GM19240 (cell line): ENCODE measurements at regions not wholly inside any gene's neighbourhood (a gene's known extent, or its start where the extent isn't known, plus 50 kb on each side); places are given as distances from the start of the nearest gene placed in this dataset.
A peak's percentile ranks its signal among the peaks of the same experiment; 100 is the strongest.

Source experiments
- DNase-seq: peaks from one replicate; pipeline ENCODE4 v3.0.0; 2011; ENCODE audit warnings: low spot score; ENCODE audit not compliant: insufficient read length

DNA sequence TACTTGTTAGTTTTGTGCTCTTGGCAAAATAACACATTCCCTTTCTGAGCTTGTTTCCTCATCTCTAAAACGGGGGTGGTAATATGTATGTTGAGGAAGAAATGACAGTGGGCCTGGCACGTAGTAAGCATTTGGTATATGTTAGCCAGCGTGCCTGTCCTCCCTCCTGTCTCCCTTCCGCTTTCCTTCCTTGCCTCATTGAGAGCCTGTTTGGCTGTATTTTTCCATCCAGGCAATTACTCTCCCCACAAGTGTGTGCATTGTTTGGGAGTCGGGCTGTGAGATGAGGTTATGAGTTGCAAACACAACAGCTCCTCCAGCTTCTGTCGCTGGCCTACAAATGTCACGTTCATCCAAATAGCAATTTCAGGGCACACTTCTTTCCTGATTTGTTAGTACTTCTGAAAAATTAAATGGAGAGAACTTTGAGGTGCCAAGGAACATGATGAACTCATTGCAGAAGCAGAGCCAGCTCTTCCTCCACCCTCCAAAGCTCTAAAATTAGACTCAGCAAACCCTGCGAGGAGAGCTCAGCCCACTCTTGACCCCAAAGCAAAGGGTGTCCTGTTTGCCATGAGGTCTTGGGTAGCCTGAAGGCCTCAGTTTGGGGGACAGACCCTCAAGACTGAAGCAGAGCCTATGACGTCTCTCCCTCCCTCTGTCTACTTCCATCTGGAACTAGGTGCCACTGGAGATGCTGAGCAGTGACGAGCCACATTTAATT is 50.7 kb upstream of the TOX2 start:
- no peak for DNase-seq

DNA sequence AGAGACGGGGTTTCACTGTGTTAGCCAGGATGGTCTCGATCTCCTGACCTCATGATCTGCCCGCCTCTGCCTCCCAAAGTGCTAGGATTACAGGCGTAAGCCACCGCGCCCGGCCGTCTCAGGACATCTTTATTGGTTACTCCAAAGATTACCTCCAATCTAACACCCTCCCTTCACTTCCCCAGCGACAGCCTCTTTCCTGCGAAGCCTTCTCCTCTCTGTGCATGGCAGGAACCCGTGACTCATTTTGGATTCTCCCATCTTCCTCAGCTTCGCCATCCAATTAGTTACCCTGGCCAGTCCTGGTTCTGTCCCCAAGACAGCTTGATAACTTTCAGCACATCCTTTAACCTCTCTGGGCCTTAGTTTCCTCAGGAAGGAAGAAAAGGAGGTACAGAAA is 51.3 kb upstream of the TOX2 start:
- no peak for DNase-seq

DNA sequence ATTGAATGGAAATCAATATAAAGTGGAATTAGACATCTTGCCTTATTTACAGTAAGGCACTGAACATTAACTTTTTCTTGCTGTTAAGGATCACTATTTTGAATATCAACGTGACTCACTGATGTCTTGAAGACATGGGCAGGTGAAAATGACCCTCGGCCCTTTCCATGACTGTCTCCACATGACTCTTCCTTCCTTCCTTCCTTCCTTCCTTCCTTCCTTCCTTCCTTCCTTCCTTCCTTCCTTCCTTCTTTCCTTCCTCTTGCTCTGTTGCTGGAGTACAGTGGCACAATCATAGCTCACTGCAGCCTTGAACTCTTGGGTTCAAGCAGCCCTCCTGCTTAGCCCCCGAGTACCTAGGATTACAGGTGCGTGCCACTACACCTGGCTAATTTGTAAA is 52.2 kb upstream of the TOX2 start:
- DNase-seq: no peak

GRCh38 chr20:43859994-43860393 is 54.7 kb upstream of the TOX2 start:
- no peak for DNase-seq

DNA sequence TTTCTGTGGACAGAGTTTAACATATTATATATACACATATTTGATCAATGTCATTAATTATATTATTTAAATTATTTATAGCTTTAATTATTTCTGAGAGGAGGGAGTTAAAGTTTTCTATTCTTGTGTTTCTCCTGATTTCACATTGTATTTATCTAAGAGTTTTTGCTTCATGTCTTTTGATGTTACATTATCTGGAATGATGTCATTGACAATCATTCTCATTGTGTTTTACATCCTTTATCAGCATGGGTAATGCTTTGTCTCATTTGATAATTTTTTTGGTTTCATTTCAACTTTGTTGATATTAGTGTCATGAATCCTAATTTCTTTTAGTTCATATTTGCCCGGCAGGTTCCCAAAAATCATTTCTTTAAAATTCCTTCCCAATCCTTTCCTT is 56.7 kb upstream of the TOX2 start:
- DNase-seq: no peak

GRCh38 chr20:43857127-43857526 is 57.5 kb upstream of the TOX2 start:
- no peak for DNase-seq

DNA sequence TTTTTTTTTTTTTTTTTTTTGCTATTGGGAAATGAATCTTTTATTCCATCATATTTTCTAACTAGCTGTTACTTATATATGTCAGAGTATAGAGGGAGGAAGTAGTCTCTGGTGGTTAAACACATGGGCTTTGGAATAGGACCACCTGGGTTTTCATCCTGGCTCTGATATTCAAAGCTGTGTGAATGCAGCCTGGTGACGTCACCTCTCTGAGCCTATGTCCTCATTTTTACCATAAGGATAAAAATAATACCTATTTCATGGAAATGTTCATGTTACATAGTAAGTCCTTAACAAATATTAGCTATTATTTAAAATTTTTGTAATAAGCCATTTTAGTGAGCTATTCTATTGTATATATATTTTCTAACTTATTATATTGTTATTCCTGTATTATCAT is 58.8 kb upstream of the TOX2 start:
- DNase-seq: no peak

DNA sequence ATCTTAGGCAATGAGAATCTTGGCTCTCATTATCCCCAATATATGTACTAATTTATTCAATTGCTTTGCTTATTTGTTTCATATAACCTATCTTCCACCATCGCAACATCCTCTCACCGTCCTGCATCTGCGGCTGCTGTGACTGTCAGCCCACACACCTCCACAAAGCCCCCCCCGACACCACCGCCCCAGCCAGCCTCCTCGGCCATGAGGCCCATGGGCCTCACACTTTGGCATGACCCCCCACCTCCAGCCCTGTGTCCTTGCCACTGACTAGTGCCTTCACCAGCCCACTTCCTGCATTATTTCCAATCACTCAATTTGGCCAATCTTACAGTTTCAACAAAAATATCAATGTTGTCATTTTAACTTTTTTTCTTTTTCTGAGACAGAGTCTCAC is 60.7 kb upstream of the TOX2 start:
- no peak for DNase-seq

DNA sequence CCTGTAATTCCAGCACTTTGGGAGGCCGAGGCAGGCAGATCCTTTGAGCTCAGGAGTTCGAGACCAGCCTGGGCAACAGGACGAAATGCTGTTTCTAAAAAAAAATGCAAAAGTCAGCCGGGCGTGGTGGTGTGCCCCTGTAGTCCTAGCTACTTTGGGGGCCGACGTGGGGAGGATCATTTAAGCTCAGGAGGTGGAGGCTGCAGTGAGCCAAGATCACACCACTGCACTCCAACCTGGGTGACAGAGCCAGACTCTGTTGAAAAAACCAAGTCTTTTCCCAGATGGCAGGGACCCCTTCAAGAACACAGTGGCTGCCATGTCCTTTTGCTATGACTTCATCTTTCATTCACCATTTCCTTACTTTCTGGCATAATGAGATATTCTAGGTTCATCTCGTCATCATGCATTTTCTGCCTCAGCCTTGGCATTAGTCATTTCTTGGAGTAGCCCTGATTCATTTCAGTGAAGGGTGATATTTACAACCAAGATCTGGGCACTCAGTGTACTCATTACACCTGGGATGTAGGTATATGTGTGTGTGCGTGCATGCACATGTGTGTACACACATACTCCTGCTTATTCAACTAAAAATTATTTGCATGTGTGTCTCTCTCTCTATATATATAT is 61.4 kb upstream of the TOX2 start:
- DNase-seq: no peak

- no peak for DNase-seq
These were observed 65.0 kb upstream of the TOX2 start for GRCh38 chr20:43849496-43850186.

DNA sequence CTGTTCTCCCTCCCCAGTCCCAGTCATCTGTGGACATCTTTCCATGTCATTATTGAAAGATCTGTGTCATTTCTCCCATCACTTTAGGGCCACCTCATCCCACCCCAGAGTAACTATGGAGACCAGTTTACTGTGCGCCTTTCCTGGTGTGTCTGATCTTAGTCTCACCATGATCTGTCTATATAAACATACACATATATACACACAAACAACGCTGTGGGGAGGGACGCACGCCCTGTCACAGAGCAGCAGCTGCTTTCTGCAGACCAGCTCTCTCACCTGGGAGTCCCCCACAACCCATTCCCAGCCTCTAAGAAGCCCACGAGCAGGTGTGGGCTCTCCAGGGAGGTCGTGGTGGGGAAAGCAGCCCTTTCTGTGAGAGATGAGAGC is 68.1 kb upstream of the TOX2 start:
- DNase-seq: no peak

DNA sequence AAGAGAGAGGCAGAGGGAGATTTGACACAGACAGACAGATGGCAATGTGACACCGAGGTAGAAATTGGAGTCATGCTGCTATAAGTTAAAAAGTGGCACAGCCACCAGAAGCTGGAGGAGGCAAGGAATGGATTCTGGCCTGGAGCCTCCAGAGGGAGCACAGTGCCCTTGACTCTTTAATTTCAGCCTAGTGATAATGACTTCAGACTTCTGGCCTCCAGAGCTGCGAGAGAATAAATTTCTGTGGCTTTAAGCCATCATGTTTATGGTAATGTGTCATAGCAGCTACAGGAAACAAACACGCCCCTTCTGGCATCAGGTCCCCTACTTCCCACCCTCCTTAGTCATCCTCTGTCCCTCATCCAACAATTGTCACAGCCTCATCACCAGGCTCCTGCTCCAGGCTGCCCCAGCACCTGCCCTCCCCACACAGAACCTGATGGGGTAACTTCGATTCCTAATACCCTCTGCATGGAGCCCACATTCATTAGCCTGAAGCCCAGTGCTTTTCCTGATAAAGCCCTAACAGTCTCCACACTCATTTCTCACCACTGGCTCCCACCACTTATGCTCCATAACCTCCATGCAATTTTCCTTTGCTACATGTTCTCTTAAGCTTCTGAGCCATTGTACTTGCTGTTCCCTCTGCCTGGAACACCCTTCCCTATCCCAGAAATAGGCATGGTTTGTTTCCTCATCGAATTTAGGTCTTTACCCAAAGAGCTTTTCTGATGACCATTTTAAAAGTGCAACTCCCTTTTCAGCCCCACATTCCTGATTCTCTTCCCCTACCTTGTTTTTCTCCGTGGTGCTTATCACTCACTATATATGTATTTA is 69.7 kb upstream of the TOX2 start:
- no peak for DNase-seq

GRCh38 chr20:43843965-43844660 is 70.5 kb upstream of the TOX2 start:
- DNase-seq: no peak

DNA sequence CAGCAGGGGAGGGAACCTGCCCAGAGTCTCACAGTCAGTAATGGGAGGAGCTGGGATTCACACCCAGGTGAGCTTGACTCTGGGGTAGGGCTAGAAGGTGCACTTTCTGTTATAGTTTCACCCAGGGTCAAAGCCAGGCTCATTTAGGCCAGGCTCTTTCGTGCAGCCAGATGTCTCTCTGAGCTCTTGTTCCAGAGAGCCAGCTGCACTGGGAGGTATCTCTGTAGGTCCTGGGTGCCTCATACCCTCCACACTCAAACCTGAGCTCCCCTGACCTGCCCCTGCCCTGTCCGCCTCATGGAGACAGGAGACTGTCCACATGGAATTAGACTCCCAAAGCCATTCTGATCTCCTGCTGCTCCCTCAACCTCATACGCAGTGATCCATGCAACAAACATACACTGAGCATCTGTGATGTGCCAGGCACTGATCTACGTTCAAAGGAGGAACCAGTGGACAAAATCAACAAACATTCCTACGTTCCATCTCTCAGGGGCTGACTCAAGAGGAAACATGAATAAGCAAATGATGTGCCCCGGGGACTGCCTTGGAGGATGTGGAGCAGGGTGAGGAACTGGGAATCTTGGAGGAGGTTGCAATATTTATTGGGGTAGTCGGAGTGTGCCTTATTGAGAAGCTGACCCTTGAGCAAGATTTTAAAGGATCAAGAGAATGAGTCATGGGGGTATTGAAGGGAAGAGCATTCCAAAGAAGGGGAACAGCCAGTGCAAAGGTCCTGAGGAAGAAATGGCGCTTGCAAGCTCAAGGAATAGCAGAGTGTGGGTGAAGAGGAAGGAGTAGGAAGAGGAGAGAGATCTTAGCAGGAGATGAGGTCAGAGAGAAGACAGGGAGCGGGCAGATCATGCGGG is 71.3 kb upstream of the TOX2 start:
- DNase-seq: no peak

DNA sequence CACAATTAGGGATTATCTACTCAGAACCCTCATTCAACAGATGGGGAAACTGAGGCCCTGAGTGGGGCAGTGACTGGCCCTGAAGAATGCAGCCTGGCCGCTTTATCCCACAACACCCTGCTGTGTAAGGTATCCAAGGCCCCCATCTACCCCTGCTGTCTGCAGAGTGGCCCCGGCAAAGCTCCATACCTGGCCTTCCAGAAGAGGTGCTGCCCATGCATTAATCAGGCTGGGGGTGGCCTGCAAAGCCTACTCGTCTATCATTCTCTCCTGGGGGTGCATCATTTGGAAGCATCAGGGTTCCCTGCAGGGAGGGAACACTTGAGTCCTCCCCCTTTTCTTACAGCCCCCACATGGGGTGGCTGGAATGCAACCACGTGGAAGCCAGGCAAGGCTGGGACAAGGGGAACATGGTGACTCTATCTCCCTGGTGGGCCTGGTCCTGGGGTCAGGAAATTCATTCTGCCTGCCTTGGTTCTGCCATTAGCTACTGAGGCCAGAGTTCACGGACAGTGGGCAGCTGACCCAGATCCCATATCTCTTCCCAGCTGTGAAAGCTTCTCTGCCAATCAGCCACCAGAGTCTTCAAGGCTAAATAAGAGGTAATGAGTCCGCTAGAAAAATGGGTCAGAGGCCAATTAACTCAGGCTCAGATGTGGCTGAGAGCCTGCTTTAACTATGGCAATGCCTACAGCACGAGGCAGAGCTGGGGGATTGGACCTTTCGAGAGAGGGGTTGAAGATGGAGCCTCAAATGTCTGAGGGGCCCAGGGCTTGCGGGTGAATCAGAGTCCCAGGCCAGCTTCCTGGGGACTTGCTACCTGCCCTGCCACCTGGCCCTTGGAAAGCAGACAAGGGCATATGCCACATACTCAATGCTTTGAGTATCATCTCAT is 72.3 kb upstream of the TOX2 start:
- DNase-seq: no peak

GRCh38 chr20:43840382-43841070 is 74.1 kb upstream of the TOX2 start:
- peak; percentile 58 for DNase-seq

DNA sequence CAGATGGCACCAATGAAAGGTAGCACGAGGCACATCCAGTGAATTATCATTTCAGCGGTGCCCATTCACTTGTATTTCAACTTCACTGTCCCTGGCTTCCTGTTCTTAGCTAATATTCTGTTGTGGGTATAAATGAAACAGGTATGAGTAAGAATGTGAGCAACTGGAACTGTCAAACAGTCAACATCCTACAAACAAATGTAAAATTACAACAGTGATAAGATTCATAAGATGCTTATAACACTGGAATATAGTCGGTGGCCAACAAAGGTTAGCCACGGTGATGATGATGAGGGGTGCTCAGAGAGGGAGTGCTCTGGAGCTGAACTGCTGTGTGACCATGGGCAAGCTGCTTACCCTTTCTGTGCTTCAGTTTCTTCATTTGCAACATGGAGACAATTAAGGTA is 74.9 kb upstream of the TOX2 start:
- no peak for DNase-seq

DNA sequence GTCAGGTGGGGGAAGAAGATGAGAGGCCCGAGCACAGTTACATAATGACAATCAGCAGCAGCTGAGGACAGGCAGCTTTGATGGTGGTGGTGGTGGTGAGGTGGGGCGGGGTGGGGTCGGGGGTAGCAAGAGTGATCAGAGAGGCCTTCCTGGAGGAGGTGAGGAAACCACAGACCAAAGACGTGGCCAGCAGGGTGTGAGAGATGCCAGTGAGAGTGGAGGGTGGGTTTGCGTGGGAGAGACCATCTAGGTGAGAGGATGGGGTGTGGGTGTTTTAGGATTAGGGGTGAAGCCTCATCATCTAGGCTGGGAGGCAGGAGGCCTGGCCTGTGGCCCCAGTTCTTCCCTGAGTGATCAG is 76.0 kb upstream of the TOX2 start:
- DNase-seq: no peak
